ENCODE measurements at regions not wholly inside any gene's neighbourhood (a gene's known extent, or its start where the extent isn't known, plus 50 kb on each side); places are given as distances from the start of the nearest gene placed in this dataset.

DNA sequence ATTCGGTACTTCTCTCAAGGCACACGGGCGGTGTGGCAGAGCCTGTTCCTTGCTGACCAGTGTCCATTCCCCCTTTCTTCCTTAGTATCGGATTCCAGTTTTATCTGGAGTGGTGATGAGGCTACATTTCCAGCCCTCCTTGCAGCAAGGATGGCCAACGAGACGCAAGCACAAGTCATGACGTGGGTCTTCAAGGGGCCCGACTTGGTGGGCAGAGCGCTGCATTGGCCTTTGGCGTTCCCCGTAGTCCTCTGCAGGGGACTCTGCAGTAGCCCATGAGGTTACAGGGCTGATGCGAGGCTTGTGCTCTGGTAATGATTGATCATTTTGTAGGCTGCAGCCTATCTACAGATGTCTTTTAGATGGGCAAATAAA lies 194.5 kb downstream of the OPA1 start:
- H3K4me3 Mint-ChIP-seq = no peak overlapping the region
- no peaks in the 10 kb centered on the region for H3K36me3 Mint-ChIP-seq
- peaks cover 80% of the 10 kb centered on the region for H3K4me1 Mint-ChIP-seq (ENCODE audit: unreplicated experiment)
- no peak overlapping the region for H3K27ac Mint-ChIP-seq
- no peak for DNase-seq (ENCODE audit: extremely low spot score, unreplicated experiment)
- H3K9me3 Mint-ChIP-seq = no peaks in the 10 kb centered on the region
- H3K27me3 Mint-ChIP-seq = no peaks in the 10 kb centered on the region
- TF ChIP-seq CTCF (conservative IDR thresholded peaks at IDR 0.05) = no peak

DNA sequence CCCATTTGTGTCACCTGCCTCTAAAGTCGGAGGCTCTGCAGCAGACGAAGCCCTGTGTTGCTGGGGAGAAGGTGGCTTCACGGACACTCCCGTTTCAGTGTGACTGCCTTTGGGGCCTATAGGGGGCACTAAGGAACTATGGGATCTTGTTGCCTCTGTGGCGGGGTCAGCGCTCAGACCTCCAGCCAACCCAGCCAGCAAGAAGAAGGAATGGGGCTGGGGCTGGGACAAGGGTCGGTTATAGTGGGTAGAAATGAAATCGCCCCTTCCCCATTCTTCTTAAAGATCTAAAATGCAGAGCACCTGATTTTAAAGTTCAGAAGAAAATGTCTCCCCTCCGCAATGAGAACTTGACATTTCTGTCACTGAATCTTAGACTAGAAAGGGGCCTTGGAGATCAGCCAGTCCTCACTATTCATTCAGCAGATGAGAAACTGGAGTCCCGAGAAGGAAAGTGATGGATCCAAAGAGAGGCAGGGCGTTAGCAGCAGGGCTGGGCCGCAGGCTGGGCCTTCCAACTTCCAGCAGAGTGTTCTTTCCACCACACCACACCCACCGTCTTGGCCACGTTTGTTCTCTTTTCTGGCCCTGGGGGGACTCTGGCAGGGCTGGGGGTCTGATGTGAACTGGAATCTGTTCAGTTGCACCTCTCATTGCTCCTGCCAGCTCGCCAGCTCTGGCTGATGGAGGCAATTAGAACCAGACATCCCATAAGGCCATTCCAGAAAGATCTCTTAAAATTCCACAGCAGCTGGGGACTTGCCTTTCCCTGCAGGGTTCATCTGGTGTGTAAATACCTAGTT lies 195.4 kb downstream of the OPA1 start:
- H3K27ac Mint-ChIP-seq = peak overlapping the region; percentile 55
- H3K27me3 Mint-ChIP-seq = no peaks in the 10 kb centered on the region
- peak; percentile 88 for TF ChIP-seq CTCF (conservative IDR thresholded peaks at IDR 0.05)
- no peak for DNase-seq (ENCODE audit: extremely low spot score, unreplicated experiment)
- no peaks in the 10 kb centered on the region for H3K36me3 Mint-ChIP-seq
- no peaks in the 10 kb centered on the region for H3K9me3 Mint-ChIP-seq
- peaks cover 75% of the 10 kb centered on the region for H3K4me1 Mint-ChIP-seq (ENCODE audit: unreplicated experiment)
- peak overlapping the region; percentile 34 for H3K4me3 Mint-ChIP-seq

DNA sequence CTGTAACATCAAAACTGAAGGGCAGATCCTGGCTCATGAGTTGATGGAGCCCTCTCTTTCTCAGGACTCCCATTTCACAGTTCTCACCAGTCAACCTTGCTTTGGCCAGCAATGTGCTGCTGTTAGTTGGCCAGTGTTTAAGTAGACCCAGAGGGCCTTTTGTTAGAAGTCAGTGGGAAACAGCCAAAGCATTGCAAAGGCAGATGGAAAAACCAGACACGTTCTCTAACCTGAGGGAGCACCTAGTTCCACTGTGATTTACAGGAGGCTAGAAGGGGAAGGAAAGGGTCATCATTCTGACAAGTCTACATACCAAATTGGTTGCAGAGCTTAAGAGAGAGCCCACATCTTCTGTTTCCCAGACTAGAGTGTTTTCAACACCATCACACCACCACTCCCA lies 196.4 kb downstream of the OPA1 start:
- Mint-ChIP-seq H3K27me3 (no peaks in the 10 kb centered on the region), H3K36me3 (no peaks in the 10 kb centered on the region), H3K27ac (peak overlapping the region; percentile 75), H3K9me3 (no peaks in the 10 kb centered on the region), H3K4me3 (no peak overlapping the region), H3K4me1 (ENCODE audit: unreplicated experiment) (peaks cover 78% of the 10 kb centered on the region)
- no peak for DNase-seq (ENCODE audit: extremely low spot score, unreplicated experiment)
- TF ChIP-seq CTCF (conservative IDR thresholded peaks at IDR 0.05) = no peak

GRCh38 chr3:193790086-193790990 lies 197.3 kb downstream of the OPA1 start:
- Mint-ChIP-seq H3K9me3 (no peaks in the 10 kb centered on the region), H3K4me3 (peak overlapping the region; percentile 21), H3K4me1 (ENCODE audit: unreplicated experiment) (peaks cover 75% of the 10 kb centered on the region), H3K27ac (peak overlapping the region; percentile 92), H3K36me3 (no peaks in the 10 kb centered on the region), H3K27me3 (no peaks in the 10 kb centered on the region)
- DNase-seq (ENCODE audit: extremely low spot score, unreplicated experiment) = no peak
- TF ChIP-seq CTCF (conservative IDR thresholded peaks at IDR 0.05) = no peak

DNA sequence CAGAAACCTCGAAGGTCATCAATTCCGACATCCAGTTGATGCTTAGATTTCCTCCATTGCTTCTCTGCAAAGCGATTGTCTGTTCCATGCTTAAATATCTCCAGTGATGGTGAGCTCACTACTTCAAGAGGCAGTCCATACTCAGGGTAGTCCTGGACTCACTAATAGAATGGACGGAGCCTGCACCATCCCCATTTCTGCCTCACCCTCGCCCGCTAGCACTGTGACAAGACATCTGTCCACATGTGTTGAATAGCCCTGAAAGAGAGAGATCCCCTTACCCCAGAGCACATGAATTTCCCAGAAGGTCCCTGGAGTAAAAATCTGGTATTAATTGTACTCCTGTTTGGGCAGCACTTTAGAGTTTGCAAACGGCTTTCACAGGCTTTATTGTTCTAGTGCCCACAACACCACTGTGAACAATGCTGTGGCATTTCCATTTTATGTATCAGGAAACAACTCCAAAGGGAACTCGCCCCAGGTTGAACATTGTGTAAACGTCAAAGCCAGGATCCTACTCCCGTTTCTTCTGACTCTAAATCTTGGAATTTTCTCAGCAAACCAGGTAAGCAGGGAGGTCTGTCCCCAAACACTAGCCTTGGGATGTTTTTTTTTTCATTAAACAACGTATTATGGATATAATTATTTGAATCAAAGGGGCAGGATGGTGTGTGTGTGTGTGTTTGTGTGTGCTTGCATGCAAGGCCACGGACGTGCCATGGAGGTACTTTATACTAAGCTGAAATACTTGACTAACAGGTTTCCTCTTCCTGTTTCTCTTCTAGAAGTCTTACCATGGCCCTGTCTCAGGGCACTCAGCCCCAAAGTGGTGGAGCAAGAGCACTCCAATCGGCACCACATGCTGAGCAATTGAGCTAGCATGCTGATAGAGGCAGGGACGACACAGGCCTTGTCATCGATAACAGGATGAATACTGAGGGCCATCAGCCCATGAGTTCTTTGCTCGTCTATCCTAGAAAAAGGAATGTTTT lies 198.3 kb downstream of the OPA1 start:
- Mint-ChIP-seq H3K27me3 (no peaks in the 10 kb centered on the region), H3K36me3 (no peaks in the 10 kb centered on the region), H3K4me1 (ENCODE audit: unreplicated experiment) (peaks cover 74% of the 10 kb centered on the region), H3K27ac (peak overlapping the region; percentile 92), H3K9me3 (no peaks in the 10 kb centered on the region), H3K4me3 (peak overlapping the region; percentile 39)
- TF ChIP-seq CTCF (conservative IDR thresholded peaks at IDR 0.05) = no peak
- DNase-seq (ENCODE audit: extremely low spot score, unreplicated experiment) = no peak
